ENCODE measurements at regions not wholly inside any gene's neighbourhood (a gene's known extent, or its start where the extent isn't known, plus 50 kb on each side); places are given as distances from the start of the nearest gene placed in this dataset.

- TF ChIP-seq JUND (IDR thresholded peaks at IDR 0.05; ENCODE audit: low read depth), result no peak
- in situ Hi-C loops (cut with HindIII; ENCODE audit: low pct_unique_long_range_greater_than_20kb, low sequenced_read_pairs), result no loop called here
- DNase-seq (ENCODE audit: low read depth in 1 of 2, low spot score in 1 of 2), result no peak
Observed at GRCh38 chr11:70544774-70545609, 146.7 kb downstream of the CTTN start.

GRCh38 chr11:70545610-70545912, 147.2 kb downstream of the CTTN start:
- in situ Hi-C loops (cut with HindIII; ENCODE audit: low pct_unique_long_range_greater_than_20kb, low sequenced_read_pairs), result no loop called here
- no peak for DNase-seq (ENCODE audit: low read depth in 1 of 2, low spot score in 1 of 2)
- TF ChIP-seq JUND (IDR thresholded peaks at IDR 0.05; ENCODE audit: low read depth), result no peak

GRCh38 chr11:70546191-70546940, 148.0 kb downstream of the CTTN start:
- TF ChIP-seq JUND (IDR thresholded peaks at IDR 0.05; ENCODE audit: low read depth), result no peak
- no peak for DNase-seq (ENCODE audit: low read depth in 1 of 2, low spot score in 1 of 2)
- in situ Hi-C loops (cut with HindIII; ENCODE audit: low pct_unique_long_range_greater_than_20kb, low sequenced_read_pairs), result no loop called here

GRCh38 chr11:70547386-70547785, 149.1 kb downstream of the CTTN start:
- no peak for DNase-seq (ENCODE audit: low read depth in 1 of 2, low spot score in 1 of 2)

GRCh38 chr11:70547821-70548670, 149.7 kb downstream of the CTTN start:
- TF ChIP-seq JUND (IDR thresholded peaks at IDR 0.05; ENCODE audit: low read depth), result no peak
- no peak for DNase-seq (ENCODE audit: low read depth in 1 of 2, low spot score in 1 of 2)
- in situ Hi-C loops (cut with HindIII; ENCODE audit: low pct_unique_long_range_greater_than_20kb, low sequenced_read_pairs), result no loop called here

More at GRCh38 chr11:70547386-70547785, 149.1 kb downstream of the CTTN start:
- in situ Hi-C loops (cut with HindIII; ENCODE audit: low pct_unique_long_range_greater_than_20kb, low sequenced_read_pairs), result no loop called here
- no peak for TF ChIP-seq JUND (IDR thresholded peaks at IDR 0.05; ENCODE audit: low read depth)

GRCh38 chr11:70548976-70549375, 150.6 kb downstream of the CTTN start:
- in situ Hi-C loops (cut with HindIII; ENCODE audit: low pct_unique_long_range_greater_than_20kb, low sequenced_read_pairs), result no loop called here
- no peak for DNase-seq (ENCODE audit: low read depth in 1 of 2, low spot score in 1 of 2)
- TF ChIP-seq JUND (IDR thresholded peaks at IDR 0.05; ENCODE audit: low read depth), result no peak

- no peak for DNase-seq (ENCODE audit: low read depth in 1 of 2, low spot score in 1 of 2)
- in situ Hi-C loops (cut with HindIII; ENCODE audit: low pct_unique_long_range_greater_than_20kb, low sequenced_read_pairs), result no loop called here
- TF ChIP-seq JUND (IDR thresholded peaks at IDR 0.05; ENCODE audit: low read depth), result no peak
Observed at GRCh38 chr11:70549386-70549785, 151.1 kb downstream of the CTTN start.

- TF ChIP-seq JUND (IDR thresholded peaks at IDR 0.05; ENCODE audit: low read depth), result no peak
- DNase-seq (ENCODE audit: low read depth in 1 of 2, low spot score in 1 of 2), result no peak
- in situ Hi-C loops (cut with HindIII; ENCODE audit: low pct_unique_long_range_greater_than_20kb, low sequenced_read_pairs), result no loop called here
Observed at GRCh38 chr11:70549796-70550195, 151.5 kb downstream of the CTTN start.

- no peak for TF ChIP-seq JUND (IDR thresholded peaks at IDR 0.05; ENCODE audit: low read depth)
- DNase-seq (ENCODE audit: low read depth in 1 of 2, low spot score in 1 of 2), result no peak
- in situ Hi-C loops (cut with HindIII; ENCODE audit: low pct_unique_long_range_greater_than_20kb, low sequenced_read_pairs), result no loop called here
Observed at GRCh38 chr11:70550456-70551195, 152.3 kb downstream of the CTTN start.

GRCh38 chr11:70551351-70552166, 153.2 kb downstream of the CTTN start:
- DNase-seq (ENCODE audit: low read depth in 1 of 2, low spot score in 1 of 2), result no peak
- in situ Hi-C loops (cut with HindIII; ENCODE audit: low pct_unique_long_range_greater_than_20kb, low sequenced_read_pairs), result no loop called here
- TF ChIP-seq JUND (IDR thresholded peaks at IDR 0.05; ENCODE audit: low read depth), result no peak
